Hepatocyte (in vitro differentiated cells): ENCODE measurements at regions not wholly inside any gene's neighbourhood (a gene's known extent, or its start where the extent isn't known, plus 50 kb on each side); places are given as distances from the start of the nearest gene placed in this dataset.

ENCODE experiments used
- DNase-seq: peaks from one replicate; pipeline ENCODE4 v3.0.0-alpha.2; 2016; ENCODE audit warnings: low spot score
- H2AFZ ChIP-seq: fragments of 200-600 bp; sonication (generic); 2 replicates; pipeline ENCODE4 v1.6.0; 2016; ENCODE audit warnings: antibody characterized with exemption, mild to moderate bottlenecking
- H3K27ac ChIP-seq: fragments of 200-600 bp; sonication (generic); 2 replicates; pipeline ENCODE4 v1.5.1; 2016; ENCODE audit warnings: mild to moderate bottlenecking
- H3K27me3 ChIP-seq: fragments of 200-600 bp; sonication (generic); 2 replicates; pipeline ENCODE4 v1.6.1; 2016
- H3K36me3 ChIP-seq: fragments of 200-600 bp; sonication (generic); replicated peaks from 2 replicates; pipeline ENCODE4 v1.5.1; 2016; ENCODE audit warnings: low read depth; ENCODE audit not compliant: insufficient read depth
- H3K4me1 ChIP-seq: fragments of 200-600 bp; sonication (generic); 2 replicates; pipeline ENCODE4 v1.5.1; 2016; ENCODE audit warnings: mild to moderate bottlenecking, moderate library complexity; ENCODE audit not compliant: insufficient read depth
- H3K4me2 ChIP-seq: fragments of 200-600 bp; sonication (generic); 2 replicates; pipeline ENCODE4 v1.6.0; 2016
- H3K4me3 ChIP-seq: fragments of 200-600 bp; sonication (generic); 2 replicates; pipeline ENCODE4 v1.5.1; 2016; ENCODE audit warnings: mild to moderate bottlenecking
- H3K79me2 ChIP-seq: fragments of 200-600 bp; sonication (generic); 2 replicates; pipeline ENCODE4 v1.6.0; 2017; ENCODE audit warnings: mild to moderate bottlenecking
- H3K9me2 ChIP-seq: fragments of 200-600 bp; sonication (generic); replicated peaks from 2 replicates; pipeline ENCODE4 v1.6.0; 2017; ENCODE audit warnings: mild to moderate bottlenecking; ENCODE audit not compliant: insufficient read depth
- H3K9me3 ChIP-seq: fragments of 200-600 bp; sonication (generic); 2 replicates; pipeline ENCODE4 v1.5.1; 2016; ENCODE audit warnings: low read depth, mild to moderate bottlenecking
- H4K20me1 ChIP-seq: fragments of 200-600 bp; sonication (generic); 2 replicates; pipeline ENCODE4 v1.6.0; 2016; ENCODE audit warnings: mild to moderate bottlenecking; ENCODE audit not compliant: insufficient read depth, poor library complexity, severe bottlenecking
- EZH2 ChIP-seq: fragments of 200-600 bp; sonication (generic); IDR thresholded peaks from 2 replicates; pipeline ENCODE4 v1.6.1; 2016; ENCODE audit warnings: antibody characterized with exemption, mild to moderate bottlenecking, borderline replicate concordance
- EZH2phosphoT487 ChIP-seq: fragments of 200-600 bp; sonication (generic); IDR thresholded peaks from one replicate; pipeline ENCODE4 v1.6.1; 2018; ENCODE audit warnings: antibody characterized with exemption, mild to moderate bottlenecking, low read depth, moderate library complexity; ENCODE audit not compliant: unreplicated experiment, severe bottlenecking
- WGBS: methylation state at CpG from one replicate; pipeline ENCODE4 v1.1.6; 2016; ENCODE audit warnings: low lambda C conversion rate; ENCODE audit errors: missing lambda C conversion rate; 5-methylcytosine and 5-hydroxymethylcytosine counted together
- TF ChIP-seq, protein P1 (sequence below): fragments of 200-600 bp; sonication (generic); IDR thresholded peaks from 2 replicates; pipeline ENCODE4 v1.5.1; 2016; ENCODE audit warnings: antibody characterized with exemption, mild to moderate bottlenecking; ENCODE audit not compliant: poor library complexity

DNA sequence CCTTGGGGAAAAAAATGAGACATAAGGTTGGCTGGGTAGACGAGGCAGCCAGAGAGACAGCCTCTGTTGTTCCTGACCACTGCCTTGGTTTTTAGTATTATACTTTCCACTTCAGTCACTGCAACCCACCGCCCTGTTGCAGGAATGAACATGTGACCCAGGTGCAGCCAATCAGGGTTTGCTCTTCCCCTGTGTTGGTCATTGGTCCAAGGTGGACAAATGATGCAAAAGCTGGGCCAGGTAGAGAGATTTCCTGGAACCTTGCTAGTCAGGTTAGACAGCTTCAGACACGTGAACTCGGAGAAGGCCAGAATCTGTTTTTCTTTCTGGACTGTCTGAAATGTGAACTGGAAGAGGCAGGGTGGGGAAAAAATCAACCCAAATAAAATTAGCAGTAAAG lies 452.4 kb upstream of the RBFOX1 start:
- 66% methylated on average over 4 of the region's 4 CpGs for WGBS
- H3K27me3 ChIP-seq, result no peaks in the 10 kb centered on the region
- no peak for TF ChIP-seq EZH2phosphoT487
- TF ChIP-seq, protein P1, sequence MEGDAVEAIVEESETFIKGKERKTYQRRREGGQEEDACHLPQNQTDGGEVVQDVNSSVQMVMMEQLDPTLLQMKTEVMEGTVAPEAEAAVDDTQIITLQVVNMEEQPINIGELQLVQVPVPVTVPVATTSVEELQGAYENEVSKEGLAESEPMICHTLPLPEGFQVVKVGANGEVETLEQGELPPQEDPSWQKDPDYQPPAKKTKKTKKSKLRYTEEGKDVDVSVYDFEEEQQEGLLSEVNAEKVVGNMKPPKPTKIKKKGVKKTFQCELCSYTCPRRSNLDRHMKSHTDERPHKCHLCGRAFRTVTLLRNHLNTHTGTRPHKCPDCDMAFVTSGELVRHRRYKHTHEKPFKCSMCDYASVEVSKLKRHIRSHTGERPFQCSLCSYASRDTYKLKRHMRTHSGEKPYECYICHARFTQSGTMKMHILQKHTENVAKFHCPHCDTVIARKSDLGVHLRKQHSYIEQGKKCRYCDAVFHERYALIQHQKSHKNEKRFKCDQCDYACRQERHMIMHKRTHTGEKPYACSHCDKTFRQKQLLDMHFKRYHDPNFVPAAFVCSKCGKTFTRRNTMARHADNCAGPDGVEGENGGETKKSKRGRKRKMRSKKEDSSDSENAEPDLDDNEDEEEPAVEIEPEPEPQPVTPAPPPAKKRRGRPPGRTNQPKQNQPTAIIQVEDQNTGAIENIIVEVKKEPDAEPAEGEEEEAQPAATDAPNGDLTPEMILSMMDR, result no peak
- TF ChIP-seq EZH2, result no peak
- no peaks in the 10 kb centered on the region for H3K36me3 ChIP-seq
- H3K4me2 ChIP-seq, result no peak overlapping the region
- H3K79me2 ChIP-seq, result no peaks in the 10 kb centered on the region
- H3K4me1 ChIP-seq, result no peaks in the 10 kb centered on the region
- DNase-seq, result no peak
- no peak overlapping the region for H3K27ac ChIP-seq
- no peaks in the 10 kb centered on the region for H3K9me3 ChIP-seq
- H3K4me3 ChIP-seq, result no peak overlapping the region
- no peaks in the 10 kb centered on the region for H3K9me2 ChIP-seq
- no peak overlapping the region for H2AFZ ChIP-seq
- H4K20me1 ChIP-seq, result no peaks in the 10 kb centered on the region

DNA sequence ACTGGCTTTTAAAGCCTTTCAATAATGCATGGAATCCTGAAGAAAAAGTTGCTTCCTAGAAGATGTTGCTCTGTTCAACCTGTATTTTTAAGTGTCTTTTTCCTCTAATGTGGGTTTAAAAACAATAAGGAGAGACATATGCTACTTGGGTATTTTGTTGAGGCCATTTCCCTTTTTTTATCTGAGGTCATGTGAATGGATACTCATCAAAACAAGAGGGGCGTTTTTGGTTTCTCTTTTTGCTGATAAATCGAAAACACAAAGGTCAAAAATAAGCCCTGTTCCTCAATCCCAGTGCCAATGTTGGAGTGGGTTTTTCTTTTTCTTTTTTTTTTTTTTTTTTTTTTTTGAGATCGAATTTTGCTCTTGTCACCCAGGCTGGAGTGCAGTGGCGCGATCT lies 468.0 kb upstream of the RBFOX1 start:
- no peak overlapping the region for H3K4me2 ChIP-seq
- WGBS, result 89% methylated on average over 4 of the region's 5 CpGs
- no peak overlapping the region for H2AFZ ChIP-seq
- no peaks in the 10 kb centered on the region for H3K9me3 ChIP-seq
- H4K20me1 ChIP-seq, result no peaks in the 10 kb centered on the region
- H3K9me2 ChIP-seq, result no peaks in the 10 kb centered on the region
- TF ChIP-seq EZH2, result no peak
- no peak for TF ChIP-seq EZH2phosphoT487
- H3K4me1 ChIP-seq, result no peaks in the 10 kb centered on the region
- H3K79me2 ChIP-seq, result no peaks in the 10 kb centered on the region
- no peak overlapping the region for H3K4me3 ChIP-seq
- H3K36me3 ChIP-seq, result no peaks in the 10 kb centered on the region
- H3K27ac ChIP-seq, result no peak overlapping the region
- H3K27me3 ChIP-seq, result no peaks in the 10 kb centered on the region
- DNase-seq, result no peak

DNA sequence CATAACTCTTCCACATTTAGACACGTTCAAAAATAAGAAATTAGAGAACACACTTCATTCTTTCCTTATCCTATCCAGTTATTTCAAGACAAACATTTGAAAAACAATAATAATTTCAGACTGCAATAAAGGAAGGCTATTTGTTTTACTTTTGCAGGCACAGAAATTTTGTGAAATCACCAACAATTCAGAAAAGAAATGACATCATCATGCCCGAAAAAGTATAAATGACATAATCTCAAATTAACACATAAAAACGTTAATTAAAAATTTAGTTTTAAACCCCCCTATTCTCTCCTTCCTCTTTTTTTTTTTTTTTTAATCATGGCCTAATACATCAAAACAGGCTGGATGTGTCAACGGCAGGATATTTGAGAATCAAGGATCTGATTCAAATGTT lies 468.4 kb upstream of the RBFOX1 start:
- Histone ChIP-seq H3K9me2 (no peaks in the 10 kb centered on the region), H3K4me1 (no peaks in the 10 kb centered on the region), H3K4me3 (no peak overlapping the region), H3K27me3 (no peaks in the 10 kb centered on the region), H3K4me2 (no peak overlapping the region), H3K36me3 (no peaks in the 10 kb centered on the region), H4K20me1 (no peaks in the 10 kb centered on the region), H3K9me3 (no peaks in the 10 kb centered on the region), H3K27ac (no peak overlapping the region), H3K79me2 (no peaks in the 10 kb centered on the region), H2AFZ (no peak overlapping the region)
- DNase-seq, result no peak
- 81% methylated on average over 4 of the region's 4 CpGs for WGBS
- TF ChIP-seq, protein P1, result no peak
- TF ChIP-seq EZH2 (no peak), EZH2phosphoT487 (no peak)

DNA sequence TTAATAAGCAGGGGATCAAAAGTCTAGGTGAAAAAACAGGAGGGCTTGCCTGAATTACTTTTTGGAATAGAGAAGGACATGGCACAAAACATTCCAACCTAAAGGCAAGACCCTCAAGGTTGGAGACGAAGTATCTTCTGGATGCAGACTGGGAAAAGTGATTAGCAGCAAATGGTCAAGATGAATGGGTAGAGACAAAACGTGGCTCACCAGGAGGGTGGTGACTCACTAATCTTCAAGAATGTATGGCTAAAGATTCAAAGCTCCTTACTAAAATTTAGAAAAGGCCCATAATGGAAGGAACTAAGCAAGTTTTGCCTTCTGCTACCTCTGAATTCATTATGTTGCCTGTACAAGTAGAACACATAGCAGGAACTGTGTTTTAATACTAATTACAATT lies 469.5 kb upstream of the RBFOX1 start:
- Histone ChIP-seq H3K9me3 (no peaks in the 10 kb centered on the region), H3K27ac (no peak overlapping the region), H3K9me2 (no peaks in the 10 kb centered on the region), H3K4me1 (no peaks in the 10 kb centered on the region), H3K4me2 (no peak overlapping the region), H3K27me3 (peaks cover 2% of the 10 kb centered on the region), H4K20me1 (no peaks in the 10 kb centered on the region), H3K36me3 (no peaks in the 10 kb centered on the region), H2AFZ (no peak overlapping the region), H3K79me2 (no peaks in the 10 kb centered on the region), H3K4me3 (no peak overlapping the region)
- DNase-seq, result no peak
- WGBS, result 40% methylated on average over 2 of the region's 2 CpGs
- TF ChIP-seq, protein P1, result no peak
- TF ChIP-seq EZH2 (no peak), EZH2phosphoT487 (no peak)
